Urothelium cell line (cell line): ENCODE measurements at regions not wholly inside any gene's neighbourhood (a gene's known extent, or its start where the extent isn't known, plus 50 kb on each side); places are given as distances from the start of the nearest gene placed in this dataset.

Experiments
- DNase-seq: peaks from one replicate; pipeline ENCODE4 v3.0.0; 2011; ENCODE audit warnings: low spot score, mixed read lengths
- FAIRE-seq: peaks from 2 replicates; lab custom pipeline; 2011; peaks lifted over from hg19 to GRCh38; lab: Jason Lieb, UNC

- no peak for FAIRE-seq
- no peak for DNase-seq
Observed at GRCh38 chr9:79120533-79120932, 451.2 kb upstream of the TLE4 start.

- FAIRE-seq (no peak), DNase-seq (no peak)
Observed at GRCh38 chr9:79120941-79121340, 450.8 kb upstream of the TLE4 start.

- FAIRE-seq (no peak), DNase-seq (no peak)
Observed at GRCh38 chr9:79123415-79123814, 448.4 kb upstream of the TLE4 start.

- DNase-seq (no peak), FAIRE-seq (no peak)
Observed at GRCh38 chr9:79127661-79128060, 444.1 kb upstream of the TLE4 start.

- DNase-seq (peak; percentile 40), FAIRE-seq (no peak)
Observed at GRCh38 chr9:79129865-79130480, 441.8 kb upstream of the TLE4 start.

- DNase-seq (no peak), FAIRE-seq (no peak)
Observed at GRCh38 chr9:79131246-79131774, 440.5 kb upstream of the TLE4 start.

- DNase-seq: no peak
- no peak for FAIRE-seq
Observed at GRCh38 chr9:79131824-79132377, 439.9 kb upstream of the TLE4 start.

- no peak for FAIRE-seq
- DNase-seq: peak; percentile 42
Observed at GRCh38 chr9:79134654-79135053, 437.1 kb upstream of the TLE4 start.

GRCh38 chr9:79135681-79136415, 435.9 kb upstream of the TLE4 start:
- FAIRE-seq (no peak), DNase-seq (no peak)

- FAIRE-seq: no peak
Observed at GRCh38 chr9:79140751-79141150, 431.0 kb upstream of the TLE4 start.

GRCh38 chr9:79143211-79143610, 428.6 kb upstream of the TLE4 start:
- no peak for FAIRE-seq
- DNase-seq: no peak

More at GRCh38 chr9:79140751-79141150, 431.0 kb upstream of the TLE4 start:
- no peak for DNase-seq

GRCh38 chr9:79145442-79145841, 426.3 kb upstream of the TLE4 start:
- no peak for DNase-seq
- no peak for FAIRE-seq

- no peak for DNase-seq
- no peak for FAIRE-seq
Observed at GRCh38 chr9:79149585-79149984, 422.2 kb upstream of the TLE4 start.

GRCh38 chr9:79151791-79152190, 420.0 kb upstream of the TLE4 start:
- FAIRE-seq (no peak), DNase-seq (no peak)

- DNase-seq (no peak), FAIRE-seq (no peak)
Observed at GRCh38 chr9:79152306-79152705, 419.5 kb upstream of the TLE4 start.

GRCh38 chr9:79154806-79155205, 417.0 kb upstream of the TLE4 start:
- DNase-seq (no peak), FAIRE-seq (no peak)

- FAIRE-seq (no peak), DNase-seq (no peak)
Observed at GRCh38 chr9:79155308-79155707, 416.5 kb upstream of the TLE4 start.

GRCh38 chr9:79163544-79163943, 408.2 kb upstream of the TLE4 start:
- FAIRE-seq (no peak), DNase-seq (no peak)

- no peak for FAIRE-seq
- DNase-seq: no peak
Observed at GRCh38 chr9:79164406-79164805, 407.4 kb upstream of the TLE4 start.

GRCh38 chr9:79165020-79165780, 406.6 kb upstream of the TLE4 start:
- FAIRE-seq (no peak), DNase-seq (no peak)

GRCh38 chr9:79166005-79166404, 405.8 kb upstream of the TLE4 start:
- no peak for FAIRE-seq
- DNase-seq: no peak
